NCI-H1930 (cell line): ENCODE measurements at regions not wholly inside any gene's neighbourhood (a gene's known extent, or its start where the extent isn't known, plus 50 kb on each side); places are given as distances from the start of the nearest gene placed in this dataset.
A peak's percentile ranks its signal among the peaks of the same experiment; 100 is the strongest.

Experiments
- DNase-seq, 2 experiments: peaks; one replicate each; lab custom pipeline; 2025; lab: John Stamatoyannopoulos, UW

DNA sequence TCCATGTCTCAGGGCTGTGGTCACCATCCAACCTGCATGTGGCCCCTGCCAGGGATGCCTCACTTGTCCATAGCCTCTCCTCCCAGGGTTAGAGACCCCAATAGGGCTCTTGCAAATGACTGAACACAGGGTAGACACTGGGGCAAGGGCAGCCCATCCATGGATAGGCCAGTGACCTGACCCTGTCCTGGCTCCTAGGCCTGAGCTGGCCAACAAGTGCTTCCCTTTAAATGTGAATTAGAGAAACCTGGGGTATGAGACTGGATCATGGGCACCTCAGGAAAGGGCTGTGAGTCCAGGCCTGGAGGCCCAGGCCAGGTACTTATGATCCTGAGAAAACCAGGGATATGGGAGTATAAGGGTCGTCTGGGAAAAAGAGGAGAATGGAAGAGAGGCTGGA is 64.5 kb downstream of the COPS8 start:
- no peak for DNase-seq

DNA sequence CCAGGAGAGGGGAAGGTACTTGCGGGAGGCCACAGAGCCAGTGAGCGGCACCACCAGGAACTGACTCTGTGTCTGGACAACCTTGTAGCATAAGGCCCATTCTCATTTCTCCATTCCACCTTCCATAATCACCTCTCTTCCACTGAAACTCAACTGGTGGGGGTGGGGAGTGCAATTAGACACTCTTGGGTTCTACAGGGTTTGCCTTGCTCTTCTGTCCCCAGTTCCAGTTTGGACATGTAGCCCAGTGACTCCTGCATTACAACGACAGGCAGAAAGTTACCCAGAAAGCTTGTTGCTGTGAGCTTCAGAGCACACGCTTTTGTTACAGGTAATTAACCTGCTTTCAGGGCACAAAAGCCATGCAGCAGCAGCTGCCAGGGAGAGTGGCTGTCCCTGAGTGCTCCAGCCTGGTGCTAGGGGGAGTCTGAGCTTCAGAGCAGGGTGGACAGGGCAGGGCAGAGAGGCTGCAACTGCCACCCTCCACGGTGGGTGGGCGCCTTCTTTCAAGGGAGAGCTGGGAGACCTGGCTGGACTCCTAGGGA is 65.2 kb downstream of the COPS8 start:
- DNase-seq = no peak

DNA sequence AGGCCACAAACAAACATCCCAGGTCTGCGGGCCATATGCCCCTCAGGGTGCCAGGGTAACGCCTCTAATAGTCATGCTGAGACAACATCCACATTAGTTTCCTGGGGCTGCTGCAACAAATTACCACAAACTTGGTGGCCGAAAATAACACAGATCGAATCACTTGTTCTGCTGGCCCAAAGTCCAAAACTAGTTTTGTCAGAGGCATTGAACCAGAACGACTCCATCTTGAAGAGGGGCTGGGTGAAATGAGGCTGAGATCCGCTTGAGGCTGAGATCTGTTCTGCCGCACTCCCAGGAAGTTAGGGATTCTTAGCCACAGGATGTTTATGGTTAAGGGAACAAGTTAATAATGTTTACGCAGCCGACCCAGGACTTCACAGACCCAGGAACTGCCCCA is 66.7 kb downstream of the COPS8 start:
- no peak for DNase-seq

DNA sequence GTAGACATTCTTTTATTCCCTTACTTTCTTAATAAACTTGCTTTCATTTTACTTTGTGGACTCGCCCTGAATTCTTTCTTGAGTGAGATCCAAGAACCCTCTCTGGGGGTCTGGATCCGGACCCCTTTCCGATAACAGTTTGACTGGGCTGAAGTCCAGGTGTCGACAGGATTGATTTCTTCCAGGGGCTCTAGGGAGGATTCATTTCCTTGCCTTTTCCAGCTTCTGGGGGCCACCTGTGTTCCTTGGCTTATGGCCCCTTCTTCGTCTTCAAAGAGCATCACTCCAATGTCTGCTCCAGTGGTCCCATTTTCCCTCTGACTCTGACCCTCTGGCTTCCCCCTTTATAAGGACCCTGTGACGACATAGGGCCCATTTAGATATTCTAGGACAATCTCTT is 67.5 kb downstream of the COPS8 start:
- DNase-seq = no peak

DNA sequence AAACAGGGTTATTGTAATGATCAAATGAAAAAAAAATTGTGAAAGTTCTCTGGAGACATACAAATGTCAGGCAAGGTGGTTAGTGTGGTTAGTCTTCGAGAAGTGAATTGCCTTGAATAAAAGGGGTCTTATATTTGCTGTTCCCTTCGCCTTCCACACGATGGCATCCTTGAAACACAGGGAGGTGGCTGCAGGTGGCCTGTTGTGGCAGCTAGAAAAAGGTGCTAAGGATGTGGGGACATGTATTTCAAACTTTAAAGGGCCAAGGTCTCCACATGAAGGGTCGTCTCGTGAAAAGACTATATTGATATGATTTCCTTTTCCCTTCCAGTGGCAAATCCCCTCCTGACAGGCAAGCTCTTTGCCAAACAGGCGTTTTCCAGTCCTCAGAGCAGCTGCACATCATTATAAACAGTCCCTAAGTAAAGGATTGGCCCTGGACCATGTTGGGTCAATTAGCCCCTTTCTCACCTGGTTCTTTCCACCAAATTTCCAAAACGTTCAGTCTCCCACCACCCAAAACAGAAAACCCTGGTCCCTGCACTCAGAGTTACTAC is 68.5 kb downstream of the COPS8 start:
- DNase-seq = peak in 1 of 2 experiments; percentile 23

DNA sequence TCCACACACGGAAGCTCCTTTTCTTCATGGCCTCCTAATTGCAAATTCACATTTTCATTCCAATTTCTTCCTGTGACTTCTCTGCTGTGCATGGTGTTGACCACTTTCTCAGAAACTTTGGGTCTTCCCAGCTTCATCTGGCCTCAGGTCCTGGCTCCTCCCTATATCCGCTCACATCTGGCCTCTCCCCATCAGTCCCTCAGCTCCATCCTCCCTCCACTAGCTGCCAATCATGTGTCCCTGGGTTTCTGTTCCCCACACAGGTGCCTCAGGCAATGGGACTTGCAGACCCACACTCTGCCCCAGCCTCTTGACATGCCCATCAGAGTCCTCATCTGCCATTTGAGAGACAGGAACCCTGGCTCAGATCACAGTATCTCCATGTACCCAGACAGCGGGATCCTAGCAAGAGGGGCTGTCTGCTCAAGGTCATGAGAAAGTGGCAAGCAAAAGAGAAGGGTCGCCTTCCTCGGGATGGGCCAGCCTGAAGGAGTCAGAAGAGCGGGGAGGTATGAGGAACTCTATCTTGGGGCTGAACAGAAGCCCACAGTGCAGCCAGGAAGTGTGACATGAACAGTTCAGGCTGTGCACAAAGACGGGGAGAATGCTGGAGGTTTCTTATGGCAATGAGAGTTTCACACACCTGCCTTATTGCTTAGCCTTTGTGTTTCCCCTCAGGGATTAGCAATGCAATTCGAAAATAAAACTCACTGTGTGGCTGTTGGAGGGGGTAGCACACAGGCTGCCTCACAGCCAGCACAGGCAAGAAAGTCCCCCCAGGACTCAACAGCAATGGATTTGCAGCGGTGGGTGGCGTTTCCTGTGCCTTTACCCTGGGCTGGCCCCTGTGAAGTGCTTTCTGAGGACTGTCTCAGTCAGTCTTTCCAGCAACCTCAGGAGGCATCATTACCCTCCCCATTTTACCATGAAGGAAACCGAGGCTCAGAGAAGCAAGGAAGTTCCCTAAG is 69.5 kb downstream of the COPS8 start:
- no peak for DNase-seq

DNA sequence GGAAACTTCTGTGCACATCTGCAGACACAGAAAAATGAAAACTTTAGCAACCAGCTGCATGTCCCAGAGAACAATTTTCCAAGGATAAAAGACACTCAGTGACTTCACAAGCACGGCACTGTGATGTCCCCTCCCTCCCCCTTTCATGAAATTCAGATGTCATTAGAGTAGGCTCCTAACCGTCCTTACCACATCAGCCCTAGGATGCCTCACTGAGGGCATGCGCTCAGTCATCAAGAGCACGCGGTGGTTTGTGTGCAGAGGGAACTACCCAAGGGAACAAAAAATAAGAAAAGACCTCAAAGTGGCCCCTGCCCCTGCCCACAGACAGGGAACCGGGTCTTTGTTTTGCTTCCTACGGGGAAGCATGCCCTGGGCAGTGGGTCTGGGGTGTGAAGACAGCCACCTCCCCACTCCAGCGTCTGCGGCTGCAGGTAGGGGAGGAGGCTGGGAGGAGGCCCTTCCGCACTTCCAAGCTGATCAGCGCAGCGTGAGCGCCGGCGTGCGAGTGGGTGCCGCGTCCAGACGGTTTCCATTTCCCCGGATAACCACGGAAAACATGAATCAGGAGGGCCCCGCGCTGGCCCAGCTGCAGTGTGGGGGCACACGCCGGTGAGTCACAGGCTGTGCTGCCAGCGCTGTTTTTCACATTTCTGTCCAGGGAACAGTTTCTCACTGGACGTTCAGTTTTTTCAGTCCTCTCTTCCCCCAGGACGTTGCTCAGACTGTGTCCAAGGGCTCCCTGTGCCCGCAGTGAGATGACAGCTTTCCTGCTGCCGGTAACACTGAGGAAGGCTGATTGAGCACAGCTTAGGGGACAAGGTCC is 70.6 kb downstream of the COPS8 start:
- no peak for DNase-seq

DNA sequence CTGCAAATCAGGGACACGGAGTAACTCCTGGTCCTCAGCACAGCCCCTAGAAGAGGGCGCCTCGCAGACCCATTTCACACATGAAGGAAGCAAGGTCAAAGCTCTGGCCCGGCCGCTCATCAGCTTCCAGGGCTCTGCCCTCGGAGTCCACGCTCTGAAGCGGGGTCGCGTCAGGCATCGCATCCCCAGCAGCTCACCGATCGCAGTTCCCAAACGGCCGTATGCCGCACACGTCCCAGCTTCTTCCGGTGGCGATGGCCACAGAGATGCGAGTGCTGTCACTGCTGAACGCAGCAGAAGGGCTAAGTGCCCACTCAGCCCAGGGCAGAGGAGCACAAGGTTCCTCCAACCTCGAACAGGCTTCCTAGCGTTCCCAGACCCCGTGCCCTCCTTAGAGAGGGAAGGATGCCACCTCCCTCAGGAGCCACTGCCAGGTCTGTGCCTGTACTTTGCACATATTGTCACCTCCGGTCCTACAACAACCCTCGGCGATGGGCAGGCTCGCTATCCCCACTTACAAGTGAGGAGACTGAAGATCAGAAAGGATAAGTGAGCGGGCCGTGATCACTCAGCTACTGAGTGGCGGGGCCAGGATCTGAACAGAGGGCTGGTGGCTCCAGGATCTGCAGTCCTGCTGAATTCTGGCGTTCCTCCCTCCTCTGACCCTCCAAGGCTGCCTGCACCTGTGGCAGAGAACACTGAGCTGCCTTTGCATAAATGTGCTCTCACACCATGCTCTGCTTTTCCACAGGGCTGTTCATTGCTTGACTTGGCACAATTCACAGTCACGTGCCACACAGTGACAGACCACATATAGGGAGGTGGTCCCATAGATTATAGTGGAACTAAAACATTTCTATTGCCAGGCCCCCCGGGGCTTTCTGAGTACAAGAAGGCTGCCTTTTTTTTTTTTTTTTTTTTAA is 71.4 kb downstream of the COPS8 start:
- DNase-seq = no peak

DNA sequence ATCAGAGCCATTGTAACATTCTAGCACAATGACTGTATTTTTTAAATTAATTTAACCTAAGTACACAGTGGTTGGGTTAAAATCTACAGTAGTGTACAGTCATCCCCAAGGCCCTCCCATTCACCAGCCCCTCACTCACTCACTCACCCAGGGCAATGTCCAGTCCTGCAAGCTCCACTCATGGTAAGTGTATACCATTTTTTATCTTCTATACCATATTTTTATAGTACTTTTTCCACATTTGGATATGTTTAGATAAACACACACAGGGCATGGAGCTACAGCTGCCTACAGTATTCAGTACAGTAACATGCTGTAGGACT is 72.1 kb downstream of the COPS8 start:
- no peak for DNase-seq

DNA sequence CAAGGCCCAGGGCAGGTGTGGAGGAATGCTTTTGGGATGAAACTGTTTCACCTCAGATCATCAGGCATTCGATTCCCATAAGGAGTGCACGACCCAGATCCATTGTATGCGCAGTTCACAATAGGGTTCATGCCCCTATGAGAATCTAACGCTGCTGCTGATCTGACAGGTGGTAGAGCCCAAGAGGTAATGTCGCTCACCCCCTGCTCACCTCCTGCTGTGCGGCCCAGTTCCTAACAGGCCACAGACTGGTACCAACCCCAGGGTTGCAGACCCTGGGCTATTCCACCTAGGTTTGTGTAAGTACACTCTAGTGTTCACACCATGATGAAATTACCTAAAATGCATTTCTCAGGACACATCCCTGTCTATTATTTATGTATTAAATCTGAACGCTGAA is 72.5 kb downstream of the COPS8 start:
- no peak for DNase-seq

DNA sequence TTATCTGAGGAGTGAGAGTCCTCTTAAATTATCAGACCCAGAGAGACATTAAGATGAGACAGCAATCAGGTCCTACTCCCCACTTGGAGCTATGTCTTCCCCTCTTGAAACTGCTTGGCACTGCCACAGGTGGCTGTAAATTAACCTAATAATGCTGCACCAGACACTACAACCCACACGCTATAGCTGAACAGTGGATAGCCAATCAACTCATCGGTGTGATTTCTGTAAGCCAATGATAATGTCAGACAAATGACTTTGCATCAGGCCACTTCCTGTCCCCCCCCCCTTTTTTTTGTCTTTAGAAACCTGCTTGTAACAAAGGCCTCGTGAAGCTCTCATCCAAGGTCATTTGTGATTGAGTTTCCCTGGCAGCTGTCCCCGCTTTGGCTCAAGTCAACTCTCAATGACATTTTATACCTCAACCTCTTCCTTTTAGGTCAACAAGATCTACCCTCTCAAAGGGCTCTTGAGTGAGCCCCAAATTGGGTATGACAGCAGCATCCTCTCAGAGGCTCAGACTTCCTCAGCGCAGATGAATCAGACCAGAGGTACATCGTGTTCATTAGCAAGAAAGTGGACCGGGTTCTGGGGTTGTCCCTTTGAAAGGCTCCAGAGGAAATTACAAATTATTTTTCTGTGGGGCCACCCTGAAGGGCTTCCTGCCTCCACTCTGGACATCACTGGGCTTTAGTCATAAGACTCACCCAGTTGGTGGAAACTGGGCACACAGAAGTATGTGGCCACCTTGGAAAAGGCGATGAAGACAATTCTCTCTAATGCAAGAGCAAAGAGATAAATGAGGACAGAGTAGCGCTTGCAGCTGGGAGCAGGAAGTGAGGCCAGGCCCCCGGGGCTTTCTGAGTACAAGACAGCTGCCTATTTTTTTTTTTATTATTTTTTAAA is 73.6 kb downstream of the COPS8 start:
- DNase-seq = no peak

DNA sequence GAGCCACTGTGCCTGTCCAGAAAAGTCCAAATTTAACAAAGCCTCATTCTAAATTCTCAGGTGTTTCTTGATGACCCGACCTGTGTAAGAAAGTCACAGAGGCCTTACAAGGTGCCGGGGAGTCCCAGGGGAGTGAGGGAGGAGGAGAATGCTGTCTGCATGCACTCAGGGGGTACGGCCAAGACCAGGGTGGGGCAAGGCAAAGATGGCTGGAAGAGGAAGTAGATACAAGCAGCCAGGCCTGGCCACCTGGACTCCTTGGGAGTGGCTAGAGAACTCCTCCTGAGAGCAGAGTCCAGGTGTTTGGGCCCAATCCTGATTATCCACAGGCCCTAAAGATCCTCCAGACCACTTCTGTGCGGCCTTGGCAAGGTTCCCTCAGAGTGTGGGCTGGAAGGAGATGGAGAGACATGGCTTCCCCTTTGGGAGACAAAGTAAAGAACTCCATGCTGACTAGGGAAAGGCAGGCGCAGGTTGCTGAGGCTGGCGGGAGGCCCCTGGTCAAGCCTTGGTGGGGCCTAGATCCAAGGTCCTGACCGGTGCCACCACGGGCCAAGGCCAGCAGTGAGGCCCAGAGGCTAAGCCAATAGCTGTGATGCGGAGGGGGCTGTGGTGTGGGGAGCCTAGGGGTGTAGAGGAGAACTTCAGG is 74.7 kb downstream of the COPS8 start:
- no peak for DNase-seq

DNA sequence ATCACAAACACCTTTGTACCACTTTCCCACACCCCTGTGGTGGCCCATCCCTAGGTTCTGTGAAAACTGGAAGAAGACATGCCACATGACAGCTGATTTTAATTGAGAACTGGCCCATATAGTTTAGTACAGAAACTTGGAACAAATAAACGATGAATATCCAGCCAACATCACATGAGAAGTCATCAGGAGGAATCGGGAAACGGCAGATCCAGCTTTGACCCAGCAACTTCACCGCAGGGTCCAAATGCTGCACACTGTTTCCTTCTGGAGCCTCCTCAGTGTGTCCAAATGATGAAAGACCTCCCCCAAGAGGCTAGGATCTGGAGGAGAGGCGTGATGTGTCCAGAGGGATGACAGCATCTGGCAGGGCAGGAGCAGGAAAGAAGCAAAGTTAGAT is 75.5 kb downstream of the COPS8 start:
- DNase-seq = no peak

DNA sequence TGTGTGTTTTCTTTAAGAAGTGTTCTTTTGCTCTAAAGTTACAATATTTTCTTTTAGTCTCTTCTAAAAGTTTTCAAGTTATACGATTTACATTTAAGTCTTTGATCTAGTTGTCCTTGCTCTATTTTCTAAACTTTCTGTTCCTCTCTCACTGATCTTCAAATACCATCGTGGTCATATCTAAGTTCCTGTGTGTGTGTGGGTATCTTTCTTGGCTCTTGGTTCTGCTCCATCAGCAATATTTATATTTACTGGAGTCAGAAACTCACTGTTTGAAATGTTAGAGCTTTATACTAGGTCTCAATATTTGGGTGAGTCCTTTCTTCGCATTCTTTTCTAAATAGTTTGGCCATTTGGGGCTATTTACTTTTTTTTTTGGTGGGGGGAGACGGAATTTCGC is 77.3 kb downstream of the COPS8 start:
- DNase-seq = no peak

DNA sequence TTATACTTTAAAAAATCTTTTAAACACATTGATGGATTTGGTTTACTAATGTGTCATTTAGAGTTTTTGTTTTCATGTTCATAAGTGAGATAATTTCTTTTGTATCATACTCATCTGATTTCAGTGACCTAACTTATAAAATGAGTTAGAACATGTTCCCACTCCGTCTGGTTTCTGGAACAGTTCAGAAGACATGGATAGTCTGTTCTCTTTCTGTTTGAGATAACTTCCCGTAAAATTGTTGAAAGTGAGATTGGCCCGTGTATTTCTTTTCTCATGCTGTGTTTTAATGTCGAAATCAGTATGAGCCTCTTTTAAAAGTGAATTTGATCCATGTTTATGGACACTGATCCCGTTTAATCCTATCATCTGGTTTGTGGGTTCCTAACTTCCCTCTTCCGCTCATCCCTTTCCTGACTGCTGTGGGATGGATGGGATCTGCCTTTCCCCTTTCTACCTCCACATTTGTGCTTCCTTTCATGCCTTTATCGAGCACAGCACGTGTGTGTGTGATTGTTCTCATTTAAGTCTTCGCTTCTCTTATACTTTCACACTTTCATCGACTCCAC is 78.9 kb downstream of the COPS8 start:
- DNase-seq = no peak

DNA sequence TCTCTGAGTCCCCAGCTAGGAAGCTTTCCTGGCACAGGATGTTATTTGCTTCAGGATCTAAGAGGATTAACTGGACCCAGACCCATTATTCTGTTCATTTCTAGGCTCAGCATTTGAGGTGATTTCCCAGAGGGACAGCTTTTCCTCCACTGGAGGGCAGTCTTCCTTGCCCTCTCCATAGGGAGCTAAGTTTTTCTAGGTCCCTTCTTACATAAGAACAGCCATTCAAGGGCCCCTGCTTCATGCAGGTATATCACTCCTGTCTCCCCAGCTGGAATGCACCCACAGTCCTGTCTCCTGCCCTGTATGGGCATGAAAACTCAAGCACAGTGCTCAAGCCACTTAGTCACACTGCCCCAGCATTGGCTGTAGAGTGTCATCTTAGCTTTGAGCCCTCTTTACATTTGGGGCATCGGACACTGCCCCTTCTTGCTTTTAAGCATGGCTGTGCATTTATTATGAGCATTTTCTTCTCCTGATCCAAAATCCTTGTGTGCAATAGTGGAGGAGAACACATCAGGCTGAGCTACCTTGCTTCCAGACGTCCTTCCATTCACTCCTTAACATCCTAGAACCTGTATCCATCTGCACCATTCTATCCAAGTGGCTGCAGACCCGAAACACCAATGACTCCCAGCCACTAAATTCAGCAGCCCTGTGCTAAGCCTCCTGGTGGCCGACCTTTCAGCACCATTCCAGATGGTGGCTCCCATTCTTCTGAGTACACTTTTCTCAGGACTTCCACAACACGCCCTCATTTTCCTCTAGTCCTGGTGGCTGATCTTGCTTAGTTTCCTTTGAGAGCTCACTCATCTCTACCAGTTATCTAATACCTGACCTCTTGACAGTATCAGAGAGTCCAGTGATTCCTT is 80.0 kb downstream of the COPS8 start:
- no peak for DNase-seq

DNA sequence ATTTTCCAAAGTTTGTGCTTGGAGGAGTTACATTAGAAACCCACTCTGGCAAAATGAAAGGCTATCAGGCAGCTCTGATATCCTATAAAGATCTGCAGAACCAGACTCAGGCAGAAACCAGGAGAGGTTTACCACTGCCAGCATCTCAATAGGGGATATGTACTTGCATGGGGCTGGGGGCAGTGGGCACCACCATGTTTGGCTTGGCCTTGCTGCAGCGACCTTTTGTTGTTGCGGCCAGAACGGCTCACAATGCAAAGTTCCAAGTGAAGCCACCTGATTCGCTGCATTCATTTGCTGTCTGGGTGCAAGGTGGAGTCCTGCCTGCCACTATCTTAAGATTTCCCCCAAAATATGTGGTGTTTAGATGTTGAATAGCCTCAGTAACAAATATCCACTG is 81.3 kb downstream of the COPS8 start:
- DNase-seq = no peak

DNA sequence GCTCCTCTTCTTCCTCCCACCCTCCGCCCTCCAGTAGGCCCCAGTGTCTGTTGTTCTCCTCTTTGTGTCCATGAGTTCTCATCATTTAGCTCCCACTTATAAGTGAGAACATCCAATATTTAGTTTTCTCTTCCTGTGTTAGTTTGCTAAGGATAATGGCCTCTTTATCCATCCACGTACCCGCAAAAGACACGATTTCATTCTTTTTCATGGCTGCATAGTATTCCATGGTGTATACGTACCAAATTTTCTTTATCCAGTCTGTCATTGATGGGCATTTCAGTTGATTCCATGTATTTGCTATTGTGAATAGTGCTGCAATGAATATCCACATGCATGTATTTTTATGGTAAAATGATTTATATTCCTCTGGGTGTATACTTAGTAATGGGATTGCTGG is 82.2 kb downstream of the COPS8 start:
- no peak for DNase-seq

DNA sequence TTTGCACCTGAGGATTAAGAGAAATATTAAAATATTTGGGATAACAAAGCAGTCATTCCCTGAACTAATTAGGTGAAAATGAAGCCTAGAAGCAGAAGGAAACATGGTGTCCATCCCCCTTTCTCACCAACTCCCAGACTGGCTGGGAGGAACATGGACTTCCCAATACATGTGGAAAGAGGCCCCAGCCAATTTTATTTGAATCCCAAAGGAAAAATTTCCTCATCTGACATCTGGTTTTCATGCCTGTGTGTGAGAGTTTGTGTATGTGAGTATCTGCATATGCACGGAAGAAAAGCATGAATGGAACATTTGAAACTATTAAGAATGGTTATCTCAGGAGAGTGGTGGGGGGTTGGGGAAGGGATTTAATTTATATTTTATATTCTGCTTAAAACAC is 84.3 kb downstream of the COPS8 start:
- DNase-seq = no peak
